H1 (cell line): ENCODE measurements at regions not wholly inside any gene's neighbourhood (a gene's known extent, or its start where the extent isn't known, plus 50 kb on each side); places are given as distances from the start of the nearest gene placed in this dataset.

Source experiments
- CTCF ChIA-PET: fragments of 300-600 bp; sonication (Branson Sonifier 250); formaldehyde crosslinking; loops from one replicate; lab custom pipeline; 2021; ENCODE audit not compliant: partially characterized antibody; lab: Charles Lee
- POLR2A ChIA-PET: fragments of 300-600 bp; sonication (Branson Sonifier 250); formaldehyde crosslinking; loops from one replicate; lab custom pipeline; 2021; ENCODE audit warnings: inconsistent platforms; ENCODE audit not compliant: partially characterized antibody; lab: Charles Lee
- DNase-seq, 2 experiments: peaks; one replicate each; pipeline versions ENCODE4 v3.0.0 to v3.0.0-alpha.2; 2010 to 2022; ENCODE audit warnings: low spot score in 2 of 2, low read depth in 1 of 2, mixed read lengths in 1 of 2
- FAIRE-seq: peaks from 2 replicates; lab custom pipeline; 2011; peaks lifted over from hg19 to GRCh38; lab: Jason Lieb, UNC
- H2AFZ ChIP-seq: 2 replicates; pipeline ENCODE4 v1.8.1; 2012; ENCODE audit warnings: low read length, inconsistent platforms
- H2AK5ac ChIP-seq: 2 replicates; pipeline ENCODE4 v1.6.1; 2013; ENCODE audit warnings: low read depth, low read length
- H2BK120ac ChIP-seq: replicated peaks from 2 replicates; pipeline ENCODE3; 2013; ENCODE audit warnings: low read depth, low read length, inconsistent platforms
- H2BK12ac ChIP-seq: 2 replicates; pipeline ENCODE4 v1.6.1; 2013; ENCODE audit warnings: low read depth, low read length
- H2BK15ac ChIP-seq: 2 replicates; pipeline ENCODE4 v1.6.1; 2013; ENCODE audit warnings: low read length
- H2BK20ac ChIP-seq: 2 replicates; pipeline ENCODE4 v1.6.1; 2013; ENCODE audit warnings: low read length
- H2BK5ac ChIP-seq: 2 replicates; pipeline ENCODE4 v1.6.1; 2013; ENCODE audit warnings: low read depth, low read length
- H3K14ac ChIP-seq: 2 replicates; pipeline ENCODE4 v1.6.1; 2013; ENCODE audit warnings: inconsistent platforms; ENCODE audit not compliant: insufficient read length
- H3K18ac ChIP-seq: 2 replicates; pipeline ENCODE4 v1.6.1; 2013; ENCODE audit warnings: low read length; ENCODE audit errors: extremely low read depth
- H3K23ac ChIP-seq: 2 replicates; pipeline ENCODE4 v1.6.1; 2013; ENCODE audit warnings: inconsistent platforms; ENCODE audit not compliant: insufficient read length
- H3K23me2 ChIP-seq: 2 replicates; pipeline ENCODE4 v1.6.1; 2013; ENCODE audit warnings: low read depth, low read length
- H3K27ac ChIP-seq: 2 replicates; pipeline ENCODE4 v1.6.1; 2011; ENCODE audit warnings: low read depth, low read length, inconsistent platforms
- H3K27me3 ChIP-seq, 4 experiments: replicated peaks in 1 of 4; 1 replicate in 1 of 4; 2 replicates in 3 of 4; pipeline versions ENCODE4 v1.6.1 to v1.8.1; 2011 to 2013; ENCODE audit warnings: low read length in 3 of 4, mild to moderate bottlenecking in 3 of 4, inconsistent platforms in 2 of 4, mixed read lengths in 2 of 4, moderate library complexity in 1 of 4; ENCODE audit not compliant: control insufficient read depth in 3 of 4, insufficient read depth in 3 of 4; ENCODE audit errors: extremely low read depth in 1 of 4
- H3K36me3 ChIP-seq, 4 experiments: 2 replicates each; pipeline versions ENCODE4 v1.6.1 to v1.8.1; 2011 to 2013; ENCODE audit warnings: mild to moderate bottlenecking in 4 of 4, low read length in 3 of 4, moderate library complexity in 2 of 4, control low read depth in 1 of 4, inconsistent platforms in 1 of 4; ENCODE audit not compliant: insufficient read depth in 4 of 4, control insufficient read depth in 2 of 4
- H3K4ac ChIP-seq: replicated peaks from 2 replicates; pipeline ENCODE3; 2013; ENCODE audit warnings: low read length, low read depth, mixed read lengths, inconsistent platforms; ENCODE audit not compliant: insufficient read length
- H3K4me1 ChIP-seq, 4 experiments: replicated peaks in 1 of 4; 1 replicate in 1 of 4; 2 replicates in 3 of 4; pipeline versions ENCODE4 v1.6.1 to v1.8.1; 2011 to 2013; ENCODE audit warnings: low read length in 3 of 4, inconsistent platforms in 2 of 4, mixed read lengths in 1 of 4; ENCODE audit not compliant: insufficient read depth in 4 of 4, control insufficient read depth in 3 of 4
- H3K4me2 ChIP-seq, 2 experiments: 2 replicates each; pipeline versions ENCODE4 v1.6.1 to v1.8.1; 2011 to 2013; ENCODE audit warnings: low read depth in 2 of 2, low read length in 2 of 2, control low read depth in 1 of 2, inconsistent platforms in 1 of 2, mild to moderate bottlenecking in 1 of 2; ENCODE audit not compliant: insufficient read depth in 1 of 2
- H3K4me3 ChIP-seq, 4 experiments: fragments of 200-600, 300-600 bp in 1 of 4; sonication (generic), shearing (Covaris generic), sonication (Bioruptor Twin) in 1 of 4; 2 replicates each; pipeline versions ENCODE4 v1.5.1 to v1.8.1; 2011 to 2016; ENCODE audit warnings: low read length in 4 of 4, low read depth in 3 of 4, control low read depth in 2 of 4, inconsistent platforms in 2 of 4, mild to moderate bottlenecking in 2 of 4, mixed read lengths in 1 of 4, moderate library complexity in 1 of 4; ENCODE audit not compliant: insufficient read depth in 2 of 4; ENCODE audit errors: extremely low read depth in 1 of 4
- H3K56ac ChIP-seq: replicated peaks from 2 replicates; pipeline ENCODE3; 2013; ENCODE audit warnings: low read depth, mild to moderate bottlenecking, mixed read lengths, low read length, inconsistent platforms; ENCODE audit not compliant: insufficient read length
- H3K79me1 ChIP-seq: 2 replicates; pipeline ENCODE4 v1.6.1; 2013; ENCODE audit warnings: low read depth, low read length, control low read depth
- H3K79me2 ChIP-seq, 2 experiments: 2 replicates each; pipeline versions ENCODE4 v1.6.1 to v1.8.1; 2012 to 2013; ENCODE audit warnings: low read length in 2 of 2, mild to moderate bottlenecking in 2 of 2, inconsistent platforms in 1 of 2; ENCODE audit not compliant: insufficient read depth in 2 of 2, control insufficient read depth in 1 of 2
- H3K9ac ChIP-seq, 4 experiments: replicated peaks in 1 of 4; 1 replicate in 1 of 4; 2 replicates in 3 of 4; pipeline versions ENCODE4 v1.6.1 to v1.8.1; 2011 to 2013; ENCODE audit warnings: low read depth in 3 of 4, low read length in 3 of 4, control low read depth in 2 of 4, mild to moderate bottlenecking in 2 of 4, moderate library complexity in 2 of 4, inconsistent platforms in 1 of 4; ENCODE audit errors: extremely low read depth in 1 of 4
- H3K9me3 ChIP-seq, 2 experiments: 2 replicates each; pipeline versions ENCODE4 v1.6.1 to v1.8.1; 2012 to 2013; ENCODE audit warnings: mild to moderate bottlenecking in 2 of 2, moderate library complexity in 2 of 2, control low read depth in 1 of 2, inconsistent platforms in 1 of 2, low read depth in 1 of 2, low read length in 1 of 2, mixed read lengths in 1 of 2; ENCODE audit not compliant: insufficient read depth in 2 of 2
- H4K20me1 ChIP-seq, 2 experiments: replicated peaks in 1 of 2; 2 replicates each; pipeline versions ENCODE3 to v1.8.1; 2011 to 2013; ENCODE audit warnings: inconsistent platforms in 2 of 2, low read length in 2 of 2, mild to moderate bottlenecking in 1 of 2; ENCODE audit not compliant: insufficient read depth in 2 of 2, control insufficient read depth in 1 of 2
- H4K5ac ChIP-seq: 2 replicates; pipeline ENCODE4 v1.6.1; 2013; ENCODE audit warnings: low read length, low read depth, mixed read lengths, inconsistent platforms; ENCODE audit not compliant: insufficient read length
- H4K8ac ChIP-seq: 2 replicates; pipeline ENCODE4 v1.8.0; 2013; ENCODE audit warnings: mild to moderate bottlenecking, moderate library complexity, low read length, inconsistent platforms; ENCODE audit not compliant: insufficient read depth; ENCODE audit errors: extremely low read depth
- H4K91ac ChIP-seq: replicated peaks from 2 replicates; pipeline ENCODE3; 2013; ENCODE audit warnings: low read length, mixed read lengths, inconsistent platforms; ENCODE audit not compliant: insufficient read length
- BRCA1 ChIP-seq: IDR thresholded peaks from 2 replicates; pipeline ENCODE4 v1.6.1; 2012; ENCODE audit warnings: low read depth, low read length, improper control_type of control experiment
- CHD2 ChIP-seq: IDR thresholded peaks from 2 replicates; pipeline ENCODE4 v1.6.1; 2012; ENCODE audit warnings: low read length, improper control_type of control experiment
- EGR1 ChIP-seq: IDR thresholded peaks from 2 replicates; pipeline ENCODE4 v1.6.1; 2011; ENCODE audit warnings: low read depth, low read length, borderline replicate concordance
- GTF2F1 ChIP-seq: IDR thresholded peaks from 2 replicates; pipeline ENCODE4 v1.6.1; 2012; ENCODE audit warnings: low read depth, low read length, improper control_type of control experiment, borderline replicate concordance
- NANOG ChIP-seq: IDR thresholded peaks from 2 replicates; pipeline ENCODE4 v1.6.1; 2011; ENCODE audit warnings: low read length, low read depth, mild to moderate bottlenecking, inconsistent platforms; ENCODE audit not compliant: insufficient read depth, poor library complexity, severe bottlenecking
- PHF8 ChIP-seq: fragments of 200-600 bp; sonication (generic); conservative IDR thresholded peaks from 2 replicates; pipeline ENCODE4 v1.7.1; 2012; ENCODE audit warnings: low read depth, mild to moderate bottlenecking, inconsistent platforms, low read length, moderate library complexity
- RXRA ChIP-seq: IDR thresholded peaks from 2 replicates; pipeline ENCODE4 v1.6.1; 2011; ENCODE audit warnings: low read depth, mild to moderate bottlenecking, low read length, moderate library complexity; ENCODE audit not compliant: insufficient read depth
- SIN3A ChIP-seq, 2 experiments: IDR thresholded peaks in 1 of 2; conservative IDR thresholded peaks in 1 of 2; 2 replicates each; pipeline ENCODE4 v1.6.1; 2011 to 2012; ENCODE audit warnings: low read length in 2 of 2, improper control_type of control experiment in 1 of 2, low read depth in 1 of 2, mild to moderate bottlenecking in 1 of 2
- SIX5 ChIP-seq: IDR thresholded peaks from 2 replicates; pipeline ENCODE4 v1.6.1; 2011; ENCODE audit warnings: mild to moderate bottlenecking, low read depth, low read length
- SP2 ChIP-seq: IDR thresholded peaks from 2 replicates; pipeline ENCODE4 v1.6.1; 2012; ENCODE audit warnings: mild to moderate bottlenecking, low read length, inconsistent platforms
- SP4 ChIP-seq: IDR thresholded peaks from 2 replicates; pipeline ENCODE4 v1.6.1; 2012; ENCODE audit warnings: low read length, inconsistent platforms
- SUZ12 ChIP-seq: fragments of 200-600 bp; sonication (generic); IDR thresholded peaks from 2 replicates; pipeline ENCODE4 v1.6.1; 2012; ENCODE audit warnings: mild to moderate bottlenecking, inconsistent platforms, low read length, moderate library complexity, mixed read lengths
- WGBS, 2 experiments: shearing (Covaris generic) in 1 of 2; methylation state at CpG; one replicate each; pipeline versions ENCODE4 v1.1.6 to v1.1.7; 2013 to 2015; ENCODE audit warnings: low lambda C conversion rate in 2 of 2, mixed read lengths in 2 of 2, inconsistent platforms in 1 of 2, low coverage in 1 of 2, missing lambda C conversion rate in 1 of 2; ENCODE audit not compliant: insufficient replicate concordance in 2 of 2, insufficient coverage in 1 of 2, insufficient read length in 1 of 2; ENCODE audit errors: extremely low coverage in 1 of 2, missing lambda C conversion rate in 1 of 2; 5-methylcytosine and 5-hydroxymethylcytosine counted together
- TF ChIP-seq, protein P1 (sequence below): IDR thresholded peaks from 2 replicates; pipeline ENCODE4 v1.6.1; 2011; ENCODE audit warnings: low read length, improper control_type of control experiment

DNA sequence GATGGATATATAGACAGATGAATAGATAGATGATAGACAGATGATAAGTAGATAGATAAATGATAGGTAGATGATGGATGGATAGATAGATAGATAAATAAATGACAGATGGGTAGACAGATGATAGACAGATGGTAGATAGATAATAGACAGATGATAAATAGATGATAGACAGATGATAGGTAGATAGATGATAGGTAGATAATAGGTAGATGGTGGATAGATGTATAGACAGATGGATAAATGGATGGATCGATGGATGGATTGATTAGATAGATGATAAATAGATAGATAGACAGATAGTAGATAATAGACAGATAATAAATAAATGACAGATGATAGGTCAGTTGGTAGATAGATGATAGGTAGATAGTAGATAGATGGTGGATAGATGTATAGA is 212.7 kb downstream of the NFATC2 start:
- H2AFZ ChIP-seq = no peak overlapping the region
- H3K27ac ChIP-seq = no peak overlapping the region
- no peak overlapping the region for H2BK15ac ChIP-seq
- H3K79me2 ChIP-seq = no peaks in the 10 kb centered on the region
- no peak overlapping the region for H4K8ac ChIP-seq
- no peak overlapping the region for H3K4me3 ChIP-seq
- no peaks in the 10 kb centered on the region; a peak in 1 of 7 replicates for H3K4me1 ChIP-seq
- no peak overlapping the region for H3K18ac ChIP-seq
- H3K23me2 ChIP-seq = peaks cover 2% of the 10 kb centered on the region; the same call in 1 of the 2 replicates
- no peak overlapping the region for H4K91ac ChIP-seq
- WGBS, 2 experiments = 85 to 100% methylated on average over 1 of the region's 1 CpG
- H3K14ac ChIP-seq = no peak overlapping the region
- CTCF ChIA-PET = interaction anchor here (9.7 to 10.1 kb wide), 2 partner anchors 22 to 340 kb away, joined by 110 to 165 read pairs; no protein-coding TSS in a partner anchor
- H2BK5ac ChIP-seq = no peak overlapping the region
- no peak overlapping the region for H2AK5ac ChIP-seq
- peaks cover 0 to 3% of the 10 kb centered on the region in 2 experiments for H4K20me1 ChIP-seq
- FAIRE-seq = no peak
- H3K27me3 ChIP-seq = no peaks in the 10 kb centered on the region
- no peak overlapping the region for H2BK12ac ChIP-seq
- DNase-seq = no peak
- TF ChIP-seq EGR1 (no peak), SUZ12 (no peak), SIN3A (conservative IDR thresholded peaks at IDR 0.05 in 1 of 2, IDR thresholded peaks at IDR 0.05 in 1 of 2; ENCODE audit: low read depth in 1 of 2, low read length in 2 of 2) (no peak), SP4 (no peak), SP2 (no peak), BRCA1 (no peak), CHD2 (no peak), NANOG (no peak), GTF2F1 (no peak), PHF8 (no peak), SIX5 (no peak), RXRA (no peak)
- TF ChIP-seq, protein P1, sequence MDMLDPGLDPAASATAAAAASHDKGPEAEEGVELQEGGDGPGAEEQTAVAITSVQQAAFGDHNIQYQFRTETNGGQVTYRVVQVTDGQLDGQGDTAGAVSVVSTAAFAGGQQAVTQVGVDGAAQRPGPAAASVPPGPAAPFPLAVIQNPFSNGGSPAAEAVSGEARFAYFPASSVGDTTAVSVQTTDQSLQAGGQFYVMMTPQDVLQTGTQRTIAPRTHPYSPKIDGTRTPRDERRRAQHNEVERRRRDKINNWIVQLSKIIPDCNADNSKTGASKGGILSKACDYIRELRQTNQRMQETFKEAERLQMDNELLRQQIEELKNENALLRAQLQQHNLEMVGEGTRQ = no peak
- no peak overlapping the region for H4K5ac ChIP-seq
- no peaks in the 10 kb centered on the region for H3K79me1 ChIP-seq
- H3K9me3 ChIP-seq = peaks cover 0 to 5% of the 10 kb centered on the region in 2 experiments; a peak in 2 of 4 replicates
- H2BK120ac ChIP-seq = no peak overlapping the region
- no peak overlapping the region for H3K4me2 ChIP-seq
- no peak overlapping the region for H2BK20ac ChIP-seq
- H3K36me3 ChIP-seq = no peaks in the 10 kb centered on the region
- no peak overlapping the region for H3K23ac ChIP-seq
- no peak overlapping the region for H3K4ac ChIP-seq
- H3K56ac ChIP-seq = peak overlapping the region; percentile 93
- POLR2A ChIA-PET = no interaction called here
- no peak overlapping the region for H3K9ac ChIP-seq
